ENCODE measurements at regions not wholly inside any gene's neighbourhood (a gene's known extent, or its start where the extent isn't known, plus 50 kb on each side); places are given as distances from the start of the nearest gene placed in this dataset.

DNA sequence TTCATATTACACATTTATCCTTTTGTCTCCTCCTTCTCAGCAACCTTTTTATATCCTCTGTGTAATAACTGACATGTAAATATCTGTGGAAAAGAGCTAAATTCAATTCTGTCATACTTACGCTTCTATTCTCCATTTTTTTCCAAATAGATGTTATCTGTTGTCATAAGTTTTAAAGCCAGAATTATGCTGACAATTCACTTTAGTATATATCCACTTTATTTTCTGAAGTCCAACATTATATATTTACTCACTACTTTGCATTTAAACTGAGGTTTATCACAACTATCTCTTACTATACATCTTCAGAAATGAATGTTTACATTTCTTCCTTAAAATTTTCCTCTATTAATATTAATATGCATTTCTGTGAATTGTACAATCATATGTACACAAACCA is 247.9 kb upstream of the PCDH10 start:
- Histone ChIP-seq H3K27me3 (ENCODE audit: insufficient read depth, poor library complexity, severe bottlenecking) (no peaks in the 10 kb centered on the region), H3K36me3 (ENCODE audit: low read depth) (no peaks in the 10 kb centered on the region), H3K27ac (ENCODE audit: poor library complexity, severe bottlenecking) (no peak overlapping the region), H3K4me1 (ENCODE audit: insufficient read depth, poor library complexity, severe bottlenecking) (no peaks in the 10 kb centered on the region), H3K4me3 (ENCODE audit: severe bottlenecking) (no peak overlapping the region), H3K9me3 (ENCODE audit: severe bottlenecking) (no peaks in the 10 kb centered on the region)
- TF ChIP-seq, protein P1, sequence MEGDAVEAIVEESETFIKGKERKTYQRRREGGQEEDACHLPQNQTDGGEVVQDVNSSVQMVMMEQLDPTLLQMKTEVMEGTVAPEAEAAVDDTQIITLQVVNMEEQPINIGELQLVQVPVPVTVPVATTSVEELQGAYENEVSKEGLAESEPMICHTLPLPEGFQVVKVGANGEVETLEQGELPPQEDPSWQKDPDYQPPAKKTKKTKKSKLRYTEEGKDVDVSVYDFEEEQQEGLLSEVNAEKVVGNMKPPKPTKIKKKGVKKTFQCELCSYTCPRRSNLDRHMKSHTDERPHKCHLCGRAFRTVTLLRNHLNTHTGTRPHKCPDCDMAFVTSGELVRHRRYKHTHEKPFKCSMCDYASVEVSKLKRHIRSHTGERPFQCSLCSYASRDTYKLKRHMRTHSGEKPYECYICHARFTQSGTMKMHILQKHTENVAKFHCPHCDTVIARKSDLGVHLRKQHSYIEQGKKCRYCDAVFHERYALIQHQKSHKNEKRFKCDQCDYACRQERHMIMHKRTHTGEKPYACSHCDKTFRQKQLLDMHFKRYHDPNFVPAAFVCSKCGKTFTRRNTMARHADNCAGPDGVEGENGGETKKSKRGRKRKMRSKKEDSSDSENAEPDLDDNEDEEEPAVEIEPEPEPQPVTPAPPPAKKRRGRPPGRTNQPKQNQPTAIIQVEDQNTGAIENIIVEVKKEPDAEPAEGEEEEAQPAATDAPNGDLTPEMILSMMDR (IDR thresholded peaks at IDR 0.05; ENCODE audit: poor library complexity, severe bottlenecking): no peak
- DNase-seq (ENCODE audit: low spot score) (no peak), ATAC-seq (ENCODE audit: low read depth) (no peak)

DNA sequence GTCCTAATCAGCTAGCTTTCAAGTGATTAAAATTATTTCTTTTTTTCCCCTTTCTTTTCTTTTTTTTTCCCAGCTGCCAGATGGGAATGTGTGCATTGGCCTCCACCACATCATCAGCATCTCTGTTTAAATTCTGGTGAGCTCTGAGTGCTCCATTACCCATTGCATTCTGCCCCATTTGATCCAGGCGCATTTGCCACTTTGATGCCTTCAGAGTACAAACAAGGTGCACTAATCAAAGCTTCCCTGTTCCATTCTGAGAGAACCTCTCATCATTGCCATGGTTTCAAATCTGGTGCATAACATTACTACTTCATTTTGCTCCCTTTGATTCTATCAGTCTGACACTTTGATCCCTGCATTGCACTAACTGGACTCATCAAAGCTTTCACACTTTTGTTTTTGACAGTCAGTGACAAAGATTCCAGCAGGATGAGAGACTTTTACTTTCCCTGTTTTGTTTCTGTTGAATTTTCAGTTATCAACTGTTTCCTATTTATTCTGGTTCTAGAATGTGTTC is 238.8 kb upstream of the PCDH10 start:
- no peak for DNase-seq (ENCODE audit: low spot score)
- Histone ChIP-seq H3K36me3 (ENCODE audit: low read depth) (no peaks in the 10 kb centered on the region), H3K4me3 (ENCODE audit: severe bottlenecking) (no peak overlapping the region), H3K4me1 (ENCODE audit: insufficient read depth, poor library complexity, severe bottlenecking) (no peaks in the 10 kb centered on the region), H3K9me3 (ENCODE audit: severe bottlenecking) (no peaks in the 10 kb centered on the region), H3K27ac (ENCODE audit: poor library complexity, severe bottlenecking) (no peak overlapping the region), H3K27me3 (ENCODE audit: insufficient read depth, poor library complexity, severe bottlenecking) (no peaks in the 10 kb centered on the region)
- TF ChIP-seq, protein P1 (IDR thresholded peaks at IDR 0.05; ENCODE audit: poor library complexity, severe bottlenecking): no peak
- ATAC-seq (ENCODE audit: low read depth): no peak

DNA sequence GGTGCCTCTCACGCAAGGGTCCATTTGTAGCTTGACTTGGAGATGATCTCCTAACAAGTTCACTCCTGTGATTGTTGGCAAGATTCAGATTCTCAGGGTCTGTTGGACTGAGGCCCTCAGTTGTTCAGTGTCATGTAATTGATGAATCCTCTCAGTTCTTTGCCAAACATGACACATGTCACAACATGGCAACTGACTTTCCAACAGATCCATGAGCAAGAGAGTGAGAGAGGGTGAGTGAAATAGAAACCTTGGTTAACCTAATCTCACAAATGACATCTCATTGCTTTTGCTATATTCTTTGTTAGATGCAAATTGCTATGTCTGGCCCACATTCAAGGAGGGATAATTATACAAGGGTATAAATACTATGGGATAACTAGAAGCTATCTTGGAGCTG is 231.0 kb upstream of the PCDH10 start:
- ATAC-seq (ENCODE audit: low read depth): no peak
- no peak overlapping the region for H3K4me3 ChIP-seq (ENCODE audit: severe bottlenecking)
- H3K27ac ChIP-seq (ENCODE audit: poor library complexity, severe bottlenecking): no peak overlapping the region
- no peak for DNase-seq (ENCODE audit: low spot score)
- TF ChIP-seq, protein P1 (IDR thresholded peaks at IDR 0.05; ENCODE audit: poor library complexity, severe bottlenecking): no peak
- no peaks in the 10 kb centered on the region for H3K4me1 ChIP-seq (ENCODE audit: insufficient read depth, poor library complexity, severe bottlenecking)
- H3K36me3 ChIP-seq (ENCODE audit: low read depth): no peaks in the 10 kb centered on the region
- no peaks in the 10 kb centered on the region for H3K9me3 ChIP-seq (ENCODE audit: severe bottlenecking)
- no peaks in the 10 kb centered on the region for H3K27me3 ChIP-seq (ENCODE audit: insufficient read depth, poor library complexity, severe bottlenecking)

DNA sequence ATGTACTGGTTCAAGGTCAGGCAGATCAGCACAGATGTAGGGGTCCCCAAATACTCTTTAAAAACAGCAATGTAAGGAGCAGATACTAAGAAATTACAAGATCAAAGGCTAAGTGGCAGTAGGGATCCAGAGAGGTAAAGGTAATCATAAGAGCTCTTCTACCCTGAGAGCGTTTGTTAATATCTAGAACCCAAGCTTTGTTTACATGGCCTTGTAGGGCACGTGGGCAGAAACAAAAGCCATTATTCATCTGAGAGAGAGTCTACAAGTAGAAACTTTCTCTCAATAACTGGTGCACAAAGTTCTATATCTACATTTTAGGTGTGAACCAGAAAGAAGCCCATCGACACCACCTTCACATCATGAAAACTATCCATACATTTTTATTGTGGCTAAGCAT is 225.6 kb upstream of the PCDH10 start:
- Histone ChIP-seq H3K27ac (ENCODE audit: poor library complexity, severe bottlenecking) (no peak overlapping the region), H3K9me3 (ENCODE audit: severe bottlenecking) (no peaks in the 10 kb centered on the region), H3K36me3 (ENCODE audit: low read depth) (no peaks in the 10 kb centered on the region), H3K4me3 (ENCODE audit: severe bottlenecking) (no peak overlapping the region), H3K27me3 (ENCODE audit: insufficient read depth, poor library complexity, severe bottlenecking) (no peaks in the 10 kb centered on the region), H3K4me1 (ENCODE audit: insufficient read depth, poor library complexity, severe bottlenecking) (no peaks in the 10 kb centered on the region)
- no peak for ATAC-seq (ENCODE audit: low read depth)
- DNase-seq (ENCODE audit: low spot score): no peak
- TF ChIP-seq, protein P1 (IDR thresholded peaks at IDR 0.05; ENCODE audit: poor library complexity, severe bottlenecking): no peak

DNA sequence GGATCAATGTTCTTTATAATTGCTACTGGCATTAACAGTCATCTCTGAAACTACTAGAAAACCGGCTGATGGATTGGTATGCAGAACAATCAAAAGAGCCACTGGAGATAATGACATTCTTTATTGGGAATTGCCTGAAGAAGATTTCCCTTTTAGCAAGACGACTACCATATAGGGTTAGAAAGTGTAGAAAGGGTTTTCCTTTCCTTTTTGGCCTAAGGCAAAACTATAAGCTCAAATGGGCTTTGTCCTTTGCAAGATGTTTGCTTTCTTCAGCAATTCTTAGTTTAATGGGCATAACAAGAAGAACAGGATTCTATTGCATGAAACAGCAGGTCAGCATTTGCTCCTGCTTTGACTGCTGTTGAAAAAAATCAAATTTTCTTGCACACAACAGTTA is 214.2 kb upstream of the PCDH10 start:
- no peak overlapping the region for H3K27ac ChIP-seq (ENCODE audit: poor library complexity, severe bottlenecking)
- no peak overlapping the region for H3K4me3 ChIP-seq (ENCODE audit: severe bottlenecking)
- H3K4me1 ChIP-seq (ENCODE audit: insufficient read depth, poor library complexity, severe bottlenecking): no peaks in the 10 kb centered on the region
- no peak for DNase-seq (ENCODE audit: low spot score)
- ATAC-seq (ENCODE audit: low read depth): no peak
- TF ChIP-seq, protein P1 (IDR thresholded peaks at IDR 0.05; ENCODE audit: poor library complexity, severe bottlenecking): no peak
- no peaks in the 10 kb centered on the region for H3K36me3 ChIP-seq (ENCODE audit: low read depth)
- no peaks in the 10 kb centered on the region for H3K9me3 ChIP-seq (ENCODE audit: severe bottlenecking)
- H3K27me3 ChIP-seq (ENCODE audit: insufficient read depth, poor library complexity, severe bottlenecking): no peaks in the 10 kb centered on the region

Measured in RWPE2 (cell line).